IPS-15b (cell line): ENCODE measurements at regions not wholly inside any gene's neighbourhood (a gene's known extent, or its start where the extent isn't known, plus 50 kb on each side); places are given as distances from the start of the nearest gene placed in this dataset.

ENCODE experiments used
- H3K27me3 ChIP-seq: one replicate; pipeline ENCODE4 v1.6.1; 2013; ENCODE audit warnings: low read length; ENCODE audit not compliant: control insufficient read depth, insufficient read depth
- H3K36me3 ChIP-seq: one replicate; pipeline ENCODE4 v1.6.1; 2013; ENCODE audit warnings: low read length; ENCODE audit not compliant: control insufficient read depth, insufficient read depth
- H3K4me1 ChIP-seq: one replicate; pipeline ENCODE4 v1.6.1; 2013; ENCODE audit warnings: mild to moderate bottlenecking, low read length; ENCODE audit not compliant: control insufficient read depth, insufficient read depth
- H3K4me3 ChIP-seq: one replicate; pipeline ENCODE4 v1.5.1; 2013; ENCODE audit warnings: low read depth, low read length
- H3K9ac ChIP-seq: one replicate; pipeline ENCODE4 v1.6.1; 2013; ENCODE audit warnings: low read depth, mild to moderate bottlenecking, low read length
- H3K9me3 ChIP-seq: one replicate; pipeline ENCODE4 v1.6.1; 2013; ENCODE audit warnings: mild to moderate bottlenecking, low read length; ENCODE audit not compliant: control insufficient read depth, insufficient read depth

- no peaks in the 10 kb centered on the region for H3K4me1 ChIP-seq
- H3K4me3 ChIP-seq = no peak overlapping the region
- no peaks in the 10 kb centered on the region for H3K36me3 ChIP-seq
- H3K9me3 ChIP-seq = no peaks in the 10 kb centered on the region
- no peaks in the 10 kb centered on the region for H3K27me3 ChIP-seq
- H3K9ac ChIP-seq = no peak overlapping the region
Measured at GRCh38 chr3:177930771-177931170, 605.5 kb upstream of the KCNMB2 start.

- Histone ChIP-seq H3K4me1 (no peaks in the 10 kb centered on the region), H3K9ac (no peak overlapping the region), H3K27me3 (no peaks in the 10 kb centered on the region), H3K4me3 (no peak overlapping the region), H3K9me3 (no peaks in the 10 kb centered on the region), H3K36me3 (no peaks in the 10 kb centered on the region)
Measured at GRCh38 chr3:177931346-177931745, 604.9 kb upstream of the KCNMB2 start.

GRCh38 chr3:177932346-177932745 is 603.9 kb upstream of the KCNMB2 start:
- no peaks in the 10 kb centered on the region for H3K27me3 ChIP-seq
- no peak overlapping the region for H3K9ac ChIP-seq
- no peaks in the 10 kb centered on the region for H3K4me1 ChIP-seq
- H3K4me3 ChIP-seq = no peak overlapping the region
- H3K9me3 ChIP-seq = no peaks in the 10 kb centered on the region
- H3K36me3 ChIP-seq = no peaks in the 10 kb centered on the region

GRCh38 chr3:177932750-177933660 is 603.2 kb upstream of the KCNMB2 start:
- H3K27me3 ChIP-seq = no peaks in the 10 kb centered on the region
- no peaks in the 10 kb centered on the region for H3K36me3 ChIP-seq
- H3K4me3 ChIP-seq = no peak overlapping the region
- no peaks in the 10 kb centered on the region for H3K4me1 ChIP-seq
- no peaks in the 10 kb centered on the region for H3K9me3 ChIP-seq
- H3K9ac ChIP-seq = no peak overlapping the region

- no peak overlapping the region for H3K9ac ChIP-seq
- no peaks in the 10 kb centered on the region for H3K27me3 ChIP-seq
- no peaks in the 10 kb centered on the region for H3K9me3 ChIP-seq
- H3K4me1 ChIP-seq = no peaks in the 10 kb centered on the region
- no peak overlapping the region for H3K4me3 ChIP-seq
- no peaks in the 10 kb centered on the region for H3K36me3 ChIP-seq
Measured at GRCh38 chr3:177934001-177934891, 602.0 kb upstream of the KCNMB2 start.

- Histone ChIP-seq H3K9ac (no peak overlapping the region), H3K4me3 (no peak overlapping the region)
Measured at GRCh38 chr3:177935047-177935446, 601.2 kb upstream of the KCNMB2 start.

GRCh38 chr3:177936721-177937120 is 599.5 kb upstream of the KCNMB2 start:
- H3K4me3 ChIP-seq = no peak overlapping the region
- H3K4me1 ChIP-seq = peaks cover 4% of the 10 kb centered on the region
- H3K9ac ChIP-seq = no peak overlapping the region
- no peaks in the 10 kb centered on the region for H3K9me3 ChIP-seq
- no peaks in the 10 kb centered on the region for H3K27me3 ChIP-seq
- no peaks in the 10 kb centered on the region for H3K36me3 ChIP-seq

More at GRCh38 chr3:177935047-177935446, 601.2 kb upstream of the KCNMB2 start:
- no peaks in the 10 kb centered on the region for H3K36me3 ChIP-seq
- no peaks in the 10 kb centered on the region for H3K4me1 ChIP-seq
- H3K27me3 ChIP-seq = no peaks in the 10 kb centered on the region
- H3K9me3 ChIP-seq = no peaks in the 10 kb centered on the region

GRCh38 chr3:177942911-177943310 is 593.3 kb upstream of the KCNMB2 start:
- Histone ChIP-seq H3K36me3 (no peaks in the 10 kb centered on the region), H3K4me3 (no peak overlapping the region), H3K4me1 (peaks cover 6% of the 10 kb centered on the region), H3K9me3 (no peaks in the 10 kb centered on the region), H3K27me3 (no peaks in the 10 kb centered on the region), H3K9ac (no peak overlapping the region)

GRCh38 chr3:177944228-177944661 is 592.0 kb upstream of the KCNMB2 start:
- Histone ChIP-seq H3K4me1 (peaks cover 6% of the 10 kb centered on the region), H3K4me3 (no peak overlapping the region), H3K27me3 (no peaks in the 10 kb centered on the region), H3K9me3 (no peaks in the 10 kb centered on the region), H3K9ac (no peak overlapping the region), H3K36me3 (no peaks in the 10 kb centered on the region)

- H3K36me3 ChIP-seq = no peaks in the 10 kb centered on the region
- no peaks in the 10 kb centered on the region for H3K27me3 ChIP-seq
- peaks cover 6% of the 10 kb centered on the region for H3K4me1 ChIP-seq
- H3K4me3 ChIP-seq = no peak overlapping the region
- H3K9ac ChIP-seq = no peak overlapping the region
- no peaks in the 10 kb centered on the region for H3K9me3 ChIP-seq
Measured at GRCh38 chr3:177946048-177946447, 590.2 kb upstream of the KCNMB2 start.

- no peak overlapping the region for H3K9ac ChIP-seq
- no peaks in the 10 kb centered on the region for H3K9me3 ChIP-seq
- no peak overlapping the region for H3K4me3 ChIP-seq
- H3K36me3 ChIP-seq = no peaks in the 10 kb centered on the region
- H3K27me3 ChIP-seq = no peaks in the 10 kb centered on the region
- H3K4me1 ChIP-seq = peaks cover 4% of the 10 kb centered on the region
Measured at GRCh38 chr3:177946497-177946896, 589.7 kb upstream of the KCNMB2 start.
